ENCODE measurements at regions not wholly inside any gene's neighbourhood (a gene's known extent, or its start where the extent isn't known, plus 50 kb on each side); places are given as distances from the start of the nearest gene placed in this dataset.

DNA sequence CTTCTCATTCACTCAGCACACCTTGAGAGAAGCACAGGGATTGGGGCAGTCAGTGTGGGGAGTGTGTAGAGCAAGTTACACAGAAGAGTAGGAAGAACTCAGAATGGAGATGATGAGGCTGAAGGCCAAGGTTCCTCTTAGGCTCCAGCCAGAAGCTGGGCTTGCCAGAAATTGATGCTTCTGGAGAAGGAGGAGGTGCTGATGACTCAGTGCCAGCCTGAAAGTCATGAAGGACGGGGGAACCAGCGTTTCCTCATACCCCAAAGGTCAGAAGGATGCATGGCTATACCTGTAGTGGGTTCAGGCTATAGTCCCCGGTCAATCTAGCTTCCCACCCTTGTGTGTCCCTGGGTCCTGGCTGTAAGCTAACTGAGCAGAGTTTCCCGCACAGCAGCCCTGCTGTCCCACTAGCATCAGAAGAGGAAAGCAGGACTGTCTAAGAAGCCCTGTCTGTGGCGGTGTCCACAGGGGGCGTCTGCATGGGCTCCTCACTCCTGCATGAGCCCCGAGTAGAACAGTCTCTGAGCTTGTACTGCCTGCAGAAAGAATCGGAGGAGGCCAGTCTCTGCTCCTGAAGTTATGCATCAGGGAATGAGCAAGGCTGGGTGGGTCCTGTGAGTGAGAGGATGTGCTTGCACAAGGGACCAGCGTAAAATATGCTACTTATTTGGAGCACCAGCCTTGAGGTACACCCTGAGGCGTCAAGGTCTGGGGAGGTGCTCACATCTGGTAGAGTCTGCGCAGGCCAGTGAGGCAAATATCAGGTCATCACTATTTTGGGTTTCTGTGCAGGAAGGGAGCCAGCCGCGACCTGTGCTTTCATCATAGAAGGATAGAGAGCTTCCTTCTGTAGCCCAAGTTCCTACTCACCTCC lies 148.5 kb downstream of the MRPL14 start:
- Histone ChIP-seq H3K9me3 (ENCODE audit: control insufficient read depth, low read length) (peaks cover 8% of the 10 kb centered on the region), H3K27ac (ENCODE audit: low read depth, low read length, severe bottlenecking) (no peak overlapping the region), H3K4me3 (ENCODE audit: extremely low read depth, insufficient read depth, low read length, poor library complexity, severe bottlenecking) (no peak overlapping the region), H3K36me3 (ENCODE audit: control insufficient read depth, insufficient read depth, low read length) (no peaks in the 10 kb centered on the region), H3K4me1 (ENCODE audit: control insufficient read depth, insufficient read depth, low read length, poor library complexity, severe bottlenecking) (no peaks in the 10 kb centered on the region)
- 88 to 91% methylated on average over 11 to 13 of the region's 13 CpGs for WGBS, 2 experiments (ENCODE audit: insufficient coverage in 2 of 2)

GRCh38 chr6:43977404-43978111 lies 149.7 kb downstream of the MRPL14 start:
- H3K4me3 ChIP-seq (ENCODE audit: extremely low read depth, insufficient read depth, low read length, poor library complexity, severe bottlenecking), result no peak overlapping the region
- H3K36me3 ChIP-seq (ENCODE audit: control insufficient read depth, insufficient read depth, low read length), result no peaks in the 10 kb centered on the region
- no peak overlapping the region for H3K27ac ChIP-seq (ENCODE audit: low read depth, low read length, severe bottlenecking)
- WGBS, 2 experiments (ENCODE audit: insufficient coverage in 2 of 2), result 87 to 95% methylated on average over 6 to 9 of the region's 10 CpGs
- no peaks in the 10 kb centered on the region for H3K4me1 ChIP-seq (ENCODE audit: control insufficient read depth, insufficient read depth, low read length, poor library complexity, severe bottlenecking)
- H3K9me3 ChIP-seq (ENCODE audit: control insufficient read depth, low read length), result peaks cover 8% of the 10 kb centered on the region

DNA sequence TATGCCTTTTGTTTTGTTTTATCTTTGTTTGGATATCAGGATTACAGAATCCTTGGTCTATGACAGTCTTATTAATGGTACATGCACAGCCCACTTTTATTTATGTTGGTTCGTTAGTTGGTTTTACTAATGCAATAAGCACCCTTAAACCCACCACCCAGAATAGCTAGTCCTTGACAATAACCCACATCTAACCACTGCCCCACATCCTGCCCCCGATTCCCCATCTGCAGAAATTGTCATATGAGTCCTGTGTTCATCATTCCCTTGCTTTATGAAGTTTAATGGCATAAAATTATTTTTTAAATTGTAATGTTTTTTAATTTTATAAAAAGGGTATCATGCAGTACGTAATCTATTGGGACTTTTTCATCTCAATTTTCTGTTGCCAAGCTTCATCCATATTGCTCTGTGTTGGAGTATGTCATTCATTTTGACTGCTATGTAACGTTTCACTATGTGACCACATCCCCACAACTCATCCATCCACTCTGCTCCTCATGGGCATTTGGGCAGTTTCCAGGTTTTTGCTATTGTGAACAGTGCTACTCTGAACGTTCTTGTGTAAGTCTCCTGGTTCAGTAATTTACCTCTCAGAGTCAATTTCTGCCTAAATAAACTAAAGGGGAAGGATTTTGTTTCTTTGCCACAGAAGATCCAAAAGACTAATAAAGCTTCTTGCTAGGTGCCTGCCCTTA lies 150.4 kb downstream of the MRPL14 start:
- no peaks in the 10 kb centered on the region for H3K36me3 ChIP-seq (ENCODE audit: control insufficient read depth, insufficient read depth, low read length)
- no peaks in the 10 kb centered on the region for H3K4me1 ChIP-seq (ENCODE audit: control insufficient read depth, insufficient read depth, low read length, poor library complexity, severe bottlenecking)
- H3K27ac ChIP-seq (ENCODE audit: low read depth, low read length, severe bottlenecking), result no peak overlapping the region
- H3K9me3 ChIP-seq (ENCODE audit: control insufficient read depth, low read length), result peaks cover 8% of the 10 kb centered on the region
- WGBS, 2 experiments (ENCODE audit: insufficient coverage in 2 of 2), result 100% methylated on average over 1 of the region's 5 CpGs; no CpG with 5 or more reads in 1 of the 2 experiments
- H3K4me3 ChIP-seq (ENCODE audit: extremely low read depth, insufficient read depth, low read length, poor library complexity, severe bottlenecking), result no peak overlapping the region

DNA sequence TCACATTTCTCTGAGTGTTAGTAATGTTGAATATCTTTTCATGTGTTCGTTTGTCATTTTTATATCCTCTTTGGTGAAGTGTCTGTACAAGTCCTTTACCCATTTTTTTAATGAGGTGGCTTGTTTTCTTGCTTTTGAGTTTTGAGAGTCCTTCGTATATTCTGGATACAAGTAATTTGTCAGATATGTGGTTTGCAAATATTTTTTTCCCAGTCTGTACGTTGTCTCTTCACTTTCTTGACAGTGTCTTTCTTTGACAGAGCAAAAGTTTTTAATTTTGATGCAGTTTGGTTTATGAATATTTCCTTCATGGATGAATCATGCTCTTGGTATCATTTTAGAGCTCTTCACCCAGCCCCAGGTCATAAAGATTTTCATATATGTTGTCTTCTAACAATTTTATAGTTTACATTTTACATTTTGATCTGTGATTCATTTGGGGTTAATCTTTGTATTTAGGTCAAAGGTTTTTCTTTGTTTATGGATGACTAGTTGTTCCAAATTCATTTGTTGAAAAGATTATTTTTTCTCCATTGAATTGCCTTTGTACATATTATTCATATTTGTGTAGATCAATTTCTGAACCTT lies 152.5 kb downstream of the MRPL14 start:
- H3K27ac ChIP-seq (ENCODE audit: low read depth, low read length, severe bottlenecking), result no peak overlapping the region
- 89 to 100% methylated on average over 2 to 3 of the region's 3 CpGs for WGBS, 2 experiments (ENCODE audit: insufficient coverage in 2 of 2)
- no peaks in the 10 kb centered on the region for H3K4me1 ChIP-seq (ENCODE audit: control insufficient read depth, insufficient read depth, low read length, poor library complexity, severe bottlenecking)
- no peaks in the 10 kb centered on the region for H3K36me3 ChIP-seq (ENCODE audit: control insufficient read depth, insufficient read depth, low read length)
- no peak overlapping the region for H3K4me3 ChIP-seq (ENCODE audit: extremely low read depth, insufficient read depth, low read length, poor library complexity, severe bottlenecking)
- peaks cover 8% of the 10 kb centered on the region for H3K9me3 ChIP-seq (ENCODE audit: control insufficient read depth, low read length)

GRCh38 chr6:43973357-43973756 lies 153.9 kb downstream of the MRPL14 start:
- Histone ChIP-seq H3K4me3 (ENCODE audit: extremely low read depth, insufficient read depth, low read length, poor library complexity, severe bottlenecking) (no peak overlapping the region), H3K27ac (ENCODE audit: low read depth, low read length, severe bottlenecking) (no peak overlapping the region), H3K9me3 (ENCODE audit: control insufficient read depth, low read length) (peaks cover 8% of the 10 kb centered on the region), H3K4me1 (ENCODE audit: control insufficient read depth, insufficient read depth, low read length, poor library complexity, severe bottlenecking) (peaks cover 3% of the 10 kb centered on the region), H3K36me3 (ENCODE audit: control insufficient read depth, insufficient read depth, low read length) (no peaks in the 10 kb centered on the region)
- no CpG with 5 or more reads among the region's 4 CpGs for WGBS, 2 experiments (ENCODE audit: insufficient coverage in 2 of 2)

DNA sequence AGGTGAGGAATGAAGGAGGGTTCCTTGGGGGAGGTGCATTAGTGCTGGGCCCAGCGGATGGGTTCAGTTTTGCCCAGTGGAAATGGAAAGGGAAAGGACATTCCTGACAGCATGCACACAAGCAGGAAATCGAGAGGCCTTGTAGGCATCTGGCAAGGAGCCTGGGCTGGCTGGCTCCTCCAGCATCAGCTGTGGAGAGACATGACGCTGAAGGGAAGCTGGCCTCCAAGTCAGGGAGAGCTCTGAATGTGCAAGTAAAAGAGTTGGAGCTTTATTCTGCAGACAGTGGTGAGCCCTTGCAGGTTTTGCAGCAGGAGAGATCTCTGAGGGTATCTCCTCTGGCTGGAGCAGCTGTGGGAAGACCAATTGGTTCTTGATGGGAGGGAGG lies 154.3 kb downstream of the MRPL14 start:
- H3K4me1 ChIP-seq (ENCODE audit: control insufficient read depth, insufficient read depth, low read length, poor library complexity, severe bottlenecking), result peaks cover 7% of the 10 kb centered on the region
- H3K9me3 ChIP-seq (ENCODE audit: control insufficient read depth, low read length), result peaks cover 8% of the 10 kb centered on the region
- H3K36me3 ChIP-seq (ENCODE audit: control insufficient read depth, insufficient read depth, low read length), result no peaks in the 10 kb centered on the region
- WGBS, 2 experiments (ENCODE audit: insufficient coverage in 2 of 2), result 96 to 97% methylated on average over 3 of the region's 3 CpGs
- no peak overlapping the region for H3K27ac ChIP-seq (ENCODE audit: low read depth, low read length, severe bottlenecking)
- no peak overlapping the region for H3K4me3 ChIP-seq (ENCODE audit: extremely low read depth, insufficient read depth, low read length, poor library complexity, severe bottlenecking)

DNA sequence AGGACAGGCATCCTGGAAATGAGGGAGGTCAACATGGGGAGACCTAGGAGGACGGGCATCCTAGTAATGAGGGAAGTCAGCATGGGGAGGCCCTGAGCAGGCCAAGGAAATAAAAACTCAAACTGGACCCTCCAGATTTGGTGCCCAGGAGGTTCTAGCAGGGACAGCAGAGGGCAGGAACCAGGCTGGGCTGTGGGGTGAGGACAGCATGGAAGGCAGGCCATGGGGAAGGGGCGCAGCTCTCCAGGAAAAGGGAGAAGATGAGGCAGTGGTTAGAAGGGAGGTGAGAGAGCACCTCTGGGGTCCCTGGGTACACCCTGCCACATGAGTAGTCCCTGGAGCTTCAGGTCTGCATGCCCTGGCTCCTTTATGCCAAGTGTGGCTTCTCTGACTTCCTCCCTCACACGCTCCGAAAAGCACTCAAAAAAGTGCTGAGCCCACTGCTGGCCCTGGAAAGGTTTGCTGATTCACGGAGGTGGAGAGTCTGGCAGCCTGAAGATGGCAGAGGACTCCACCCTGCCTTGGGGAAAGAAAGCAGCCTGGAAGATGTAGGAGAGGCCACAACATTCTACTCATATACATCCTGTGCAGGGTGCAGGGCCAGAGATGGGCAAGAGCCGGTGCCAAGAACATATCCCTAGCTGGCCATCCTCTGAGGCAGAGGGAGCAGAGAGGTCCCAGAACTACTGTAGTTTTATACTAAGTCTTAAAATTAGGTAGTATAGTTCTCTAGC lies 154.9 kb downstream of the MRPL14 start:
- no peaks in the 10 kb centered on the region for H3K36me3 ChIP-seq (ENCODE audit: control insufficient read depth, insufficient read depth, low read length)
- H3K4me3 ChIP-seq (ENCODE audit: extremely low read depth, insufficient read depth, low read length, poor library complexity, severe bottlenecking), result no peak overlapping the region
- WGBS, 2 experiments (ENCODE audit: insufficient coverage in 2 of 2), result 42 to 100% methylated on average over 2 to 4 of the region's 6 CpGs
- peaks cover 8% of the 10 kb centered on the region for H3K9me3 ChIP-seq (ENCODE audit: control insufficient read depth, low read length)
- H3K27ac ChIP-seq (ENCODE audit: low read depth, low read length, severe bottlenecking), result no peak overlapping the region
- H3K4me1 ChIP-seq (ENCODE audit: control insufficient read depth, insufficient read depth, low read length, poor library complexity, severe bottlenecking), result peaks cover 7% of the 10 kb centered on the region

DNA sequence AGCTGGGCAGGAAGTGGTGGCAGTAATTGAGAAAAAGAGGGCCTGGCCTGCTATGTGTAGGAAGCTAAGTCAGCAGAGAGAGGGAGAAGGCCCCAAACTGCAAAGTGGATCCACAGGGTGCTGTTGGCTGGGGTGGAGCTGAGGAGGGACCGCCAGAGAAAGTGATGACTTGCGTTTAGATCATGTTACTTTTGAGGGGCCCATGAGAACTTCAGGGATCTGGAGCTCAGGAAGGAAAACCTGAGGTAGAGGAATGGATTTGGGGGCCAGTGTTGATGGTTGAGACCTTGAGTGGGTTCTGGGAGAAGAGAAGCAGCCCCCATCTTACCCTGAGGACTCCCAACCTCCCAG lies 155.5 kb downstream of the MRPL14 start:
- H3K4me1 ChIP-seq (ENCODE audit: control insufficient read depth, insufficient read depth, low read length, poor library complexity, severe bottlenecking), result peaks cover 7% of the 10 kb centered on the region
- no peak overlapping the region for H3K4me3 ChIP-seq (ENCODE audit: extremely low read depth, insufficient read depth, low read length, poor library complexity, severe bottlenecking)
- no peak overlapping the region for H3K27ac ChIP-seq (ENCODE audit: low read depth, low read length, severe bottlenecking)
- peaks cover 8% of the 10 kb centered on the region for H3K9me3 ChIP-seq (ENCODE audit: control insufficient read depth, low read length)
- H3K36me3 ChIP-seq (ENCODE audit: control insufficient read depth, insufficient read depth, low read length), result no peaks in the 10 kb centered on the region
- WGBS, 2 experiments (ENCODE audit: insufficient coverage in 2 of 2), result 81 to 92% methylated on average over 2 of the region's 2 CpGs

- no peak overlapping the region for H3K4me3 ChIP-seq (ENCODE audit: extremely low read depth, insufficient read depth, low read length, poor library complexity, severe bottlenecking)
Measured at GRCh38 chr6:43970913-43971775, 156.1 kb downstream of the MRPL14 start.

More at GRCh38 chr6:43970913-43971775, 156.1 kb downstream of the MRPL14 start:
- Histone ChIP-seq H3K36me3 (ENCODE audit: control insufficient read depth, insufficient read depth, low read length) (no peaks in the 10 kb centered on the region), H3K4me1 (ENCODE audit: control insufficient read depth, insufficient read depth, low read length, poor library complexity, severe bottlenecking) (peaks cover 7% of the 10 kb centered on the region), H3K27ac (ENCODE audit: low read depth, low read length, severe bottlenecking) (no peak overlapping the region), H3K9me3 (ENCODE audit: control insufficient read depth, low read length) (peaks cover 6% of the 10 kb centered on the region)
- 88 to 89% methylated on average over 7 of the region's 8 CpGs for WGBS, 2 experiments (ENCODE audit: insufficient coverage in 2 of 2)

All from mesodermal cell (in vitro differentiated cells).